SK-N-SH (cell line): ENCODE measurements at regions not wholly inside any gene's neighbourhood (a gene's known extent, or its start where the extent isn't known, plus 50 kb on each side); places are given as distances from the start of the nearest gene placed in this dataset.

ENCODE experiments used
- CTCF ChIA-PET: fragments of 300-600, 350-600 bp; formaldehyde crosslinking; extraction: SDS; loops from one replicate; lab custom pipeline; 2021; lab: Yijun Ruan, JAX
- POLR2A ChIA-PET: fragments of 350-600 bp; sonication (Branson Sonifier 250); formaldehyde crosslinking; extraction: SDS; loops from one replicate; lab custom pipeline; 2020; ENCODE audit warnings: antibody characterized with exemption, inconsistent platforms; lab: Yijun Ruan, JAX
- DNase-seq: peaks from one replicate; pipeline ENCODE4 v3.0.0; 2012
- H2AFZ ChIP-seq: fragments of 200-600 bp; sonication (generic); 2 replicates; pipeline ENCODE4 v1.8.1; 2016; ENCODE audit warnings: antibody characterized with exemption, mild to moderate bottlenecking, low read depth
- H3F3A ChIP-seq: fragments of 200-600 bp; sonication (generic); replicated peaks from 2 replicates; pipeline ENCODE3; 2016; ENCODE audit warnings: antibody characterized with exemption, mild to moderate bottlenecking; ENCODE audit not compliant: insufficient read depth
- H3K27ac ChIP-seq, 2 experiments: fragments of 200-500 bp in 1 of 2; fragments of 200-600 bp in 1 of 2; sonication (Bioruptor generic) in 1 of 2; sonication (generic), shearing (Covaris generic) in 1 of 2; 2 replicates each; pipeline versions ENCODE4 v1.5.1 to v1.6.1; 2014 to 2016; ENCODE audit warnings: low read depth in 2 of 2, inconsistent platforms in 1 of 2, low read length in 1 of 2, mild to moderate bottlenecking in 1 of 2, mixed read lengths in 1 of 2
- H3K27me3 ChIP-seq: fragments of 200-600 bp; sonication (generic), shearing (Covaris generic); 2 replicates; pipeline ENCODE4 v1.6.1; 2016; ENCODE audit warnings: mixed run types; ENCODE audit not compliant: insufficient read depth
- H3K36me3 ChIP-seq, 2 experiments: fragments of 200-500 bp in 1 of 2; fragments of 200-600 bp in 1 of 2; sonication (Bioruptor generic) in 1 of 2; sonication (generic) in 1 of 2; replicated peaks in 1 of 2; 2 replicates each; pipeline versions ENCODE3 to v1.5.1; 2014 to 2016; ENCODE audit warnings: low read length in 1 of 2, mild to moderate bottlenecking in 1 of 2; ENCODE audit not compliant: insufficient read depth in 2 of 2, control insufficient read depth in 1 of 2
- H3K4me1 ChIP-seq, 2 experiments: fragments of 200-500 bp in 1 of 2; fragments of 200-600 bp in 1 of 2; sonication (Bioruptor generic) in 1 of 2; sonication (generic), shearing (Covaris generic) in 1 of 2; 2 replicates each; pipeline versions ENCODE4 v1.5.1 to v1.6.1; 2014 to 2016; ENCODE audit warnings: low read depth in 1 of 2, low read length in 1 of 2, mixed run types in 1 of 2; ENCODE audit not compliant: insufficient read depth in 2 of 2, control insufficient read depth in 1 of 2
- H3K4me2 ChIP-seq: fragments of 200-600 bp; sonication (generic), shearing (Covaris generic); 2 replicates; pipeline ENCODE4 v1.6.1; 2017; ENCODE audit warnings: mixed run types
- H3K4me3 ChIP-seq, 2 experiments: fragments of 200-500 bp in 1 of 2; fragments of 200-600 bp in 1 of 2; sonication (Bioruptor generic) in 1 of 2; sonication (generic), shearing (Covaris generic) in 1 of 2; 2 replicates each; pipeline versions ENCODE4 v1.5.1 to v1.8.1; 2014 to 2016; ENCODE audit warnings: low read depth in 2 of 2, inconsistent platforms in 1 of 2, low read length in 1 of 2, mild to moderate bottlenecking in 1 of 2, mixed read lengths in 1 of 2, moderate library complexity in 1 of 2
- H3K79me2 ChIP-seq: fragments of 200-600 bp; sonication (generic); 2 replicates; pipeline ENCODE4 v1.8.1; 2017; ENCODE audit warnings: mild to moderate bottlenecking; ENCODE audit not compliant: insufficient read depth
- H3K9ac ChIP-seq: fragments of 200-600 bp; sonication (generic); 2 replicates; pipeline ENCODE4 v1.6.1; 2017; ENCODE audit warnings: mixed run types
- H3K9me2 ChIP-seq: fragments of 200-600 bp; sonication (generic); 2 replicates; pipeline ENCODE4 v1.6.1; 2017; ENCODE audit warnings: mixed run types
- H3K9me3 ChIP-seq: fragments of 200-600 bp; sonication (generic); 2 replicates; pipeline ENCODE4 v1.6.1; 2017; ENCODE audit warnings: mixed run types, mild to moderate bottlenecking, moderate library complexity
- H4K20me1 ChIP-seq: fragments of 200-600 bp; sonication (generic); 2 replicates; pipeline ENCODE4 v1.6.1; 2017; ENCODE audit warnings: mild to moderate bottlenecking, mixed run types; ENCODE audit not compliant: insufficient read depth
- ELF1 ChIP-seq: IDR thresholded peaks from 2 replicates; pipeline ENCODE4 v1.4.0; 2012
- EZH2phosphoT487 ChIP-seq: fragments of 200-600 bp; sonication (generic); IDR thresholded peaks from 2 replicates; pipeline ENCODE4 v1.6.1; 2017; ENCODE audit warnings: low read depth, mixed run types, mild to moderate bottlenecking, antibody characterized with exemption, moderate library complexity, borderline replicate concordance
- FOSL2 ChIP-seq: IDR thresholded peaks from 2 replicates; pipeline ENCODE4 v1.4.0; 2012; ENCODE audit warnings: low read depth, mild to moderate bottlenecking, moderate library complexity, borderline replicate concordance
- IRF3 ChIP-seq: fragments of 150-350 bp; IDR thresholded peaks from 2 replicates; pipeline ENCODE4 v1.6.1; 2016; ENCODE audit warnings: mild to moderate bottlenecking, low read depth, low read length
- MEF2A ChIP-seq: IDR thresholded peaks from 2 replicates; pipeline ENCODE4 v1.4.0; 2012; ENCODE audit warnings: low read depth, borderline replicate concordance
- RAD21 ChIP-seq: IDR thresholded peaks from 2 replicates; pipeline ENCODE4 v1.6.1; 2012; ENCODE audit warnings: mild to moderate bottlenecking, low read length
- RXRA ChIP-seq: IDR thresholded peaks from 2 replicates; pipeline ENCODE4 v1.4.0; 2012; ENCODE audit warnings: low read depth, mild to moderate bottlenecking, borderline replicate concordance
- SMC3 ChIP-seq: IDR thresholded peaks from 2 replicates; pipeline ENCODE4 v1.6.1; 2012; ENCODE audit warnings: low read depth, low read length, improper control_type of control experiment
- TAF1 ChIP-seq: IDR thresholded peaks from 2 replicates; pipeline ENCODE4 v1.6.1; 2012; ENCODE audit warnings: low read depth, mild to moderate bottlenecking, low read length, moderate library complexity, borderline replicate concordance
- TCF12 ChIP-seq: IDR thresholded peaks from 2 replicates; pipeline ENCODE4 v1.4.0; 2012
- TEAD4 ChIP-seq: IDR thresholded peaks from 2 replicates; pipeline ENCODE4 v1.4.0; 2012; ENCODE audit warnings: mild to moderate bottlenecking, borderline replicate concordance; ENCODE audit not compliant: insufficient read depth
- USF1 ChIP-seq: IDR thresholded peaks from 2 replicates; pipeline ENCODE4 v1.4.0; 2012; ENCODE audit warnings: low read depth, borderline replicate concordance
- WGBS: methylation state at CpG from one replicate; pipeline ENCODE4 v1.1.6; 2017; ENCODE audit warnings: low lambda C conversion rate; 5-methylcytosine and 5-hydroxymethylcytosine counted together
- TF ChIP-seq, protein P1 (sequence below): fragments of 150-350 bp; IDR thresholded peaks from 2 replicates; pipeline ENCODE4 v1.6.1; 2017; ENCODE audit warnings: antibody characterized with exemption, low read length, low read depth, borderline replicate concordance
- TF ChIP-seq, protein P2 (sequence below): fragments of 200-600 bp; sonication (generic); IDR thresholded peaks from 2 replicates; pipeline ENCODE4 v1.6.1; 2017; ENCODE audit warnings: antibody characterized with exemption, mild to moderate bottlenecking, moderate library complexity
- TF ChIP-seq, protein P3 (sequence below): IDR thresholded peaks from 2 replicates; pipeline ENCODE4; 2012
- TF ChIP-seq, protein P4 (sequence below): IDR thresholded peaks from 2 replicates; pipeline ENCODE4 v1.4.0; 2012; ENCODE audit warnings: low read depth

DNA sequence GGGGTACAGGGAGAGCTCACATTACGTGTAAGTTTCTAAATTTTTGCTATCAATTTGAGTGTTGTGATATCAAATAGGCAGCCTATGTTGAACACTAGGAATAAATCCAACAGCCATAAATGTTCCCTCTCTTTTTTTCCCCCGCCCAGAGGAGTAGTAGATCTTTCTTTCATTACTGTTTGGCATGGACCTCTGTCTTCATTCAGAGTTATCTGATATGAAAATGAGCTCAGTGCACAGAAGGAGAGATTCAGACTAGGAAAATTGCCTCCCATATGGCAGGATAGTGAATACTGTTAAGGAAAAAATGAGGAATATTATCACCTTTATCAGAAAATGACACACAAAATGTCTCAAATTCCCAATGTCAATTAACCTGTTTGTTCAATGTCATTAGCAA, 110.0 kb upstream of the EYS start:
- H3K9ac ChIP-seq = no peak overlapping the region
- WGBS = 20% methylated on average over 2 of the region's 2 CpGs
- no peaks in the 10 kb centered on the region for H3F3A ChIP-seq
- no peaks in the 10 kb centered on the region for H3K4me1 ChIP-seq
- POLR2A ChIA-PET = no interaction called here
- no peaks in the 10 kb centered on the region for H3K9me3 ChIP-seq
- TF ChIP-seq MEF2A (no peak), RXRA (no peak), RAD21 (no peak), FOSL2 (no peak), EZH2phosphoT487 (no peak), SMC3 (no peak)
- TF ChIP-seq, protein P1, sequence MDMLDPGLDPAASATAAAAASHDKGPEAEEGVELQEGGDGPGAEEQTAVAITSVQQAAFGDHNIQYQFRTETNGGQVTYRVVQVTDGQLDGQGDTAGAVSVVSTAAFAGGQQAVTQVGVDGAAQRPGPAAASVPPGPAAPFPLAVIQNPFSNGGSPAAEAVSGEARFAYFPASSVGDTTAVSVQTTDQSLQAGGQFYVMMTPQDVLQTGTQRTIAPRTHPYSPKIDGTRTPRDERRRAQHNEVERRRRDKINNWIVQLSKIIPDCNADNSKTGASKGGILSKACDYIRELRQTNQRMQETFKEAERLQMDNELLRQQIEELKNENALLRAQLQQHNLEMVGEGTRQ = no peak
- TF ChIP-seq, protein P2, sequence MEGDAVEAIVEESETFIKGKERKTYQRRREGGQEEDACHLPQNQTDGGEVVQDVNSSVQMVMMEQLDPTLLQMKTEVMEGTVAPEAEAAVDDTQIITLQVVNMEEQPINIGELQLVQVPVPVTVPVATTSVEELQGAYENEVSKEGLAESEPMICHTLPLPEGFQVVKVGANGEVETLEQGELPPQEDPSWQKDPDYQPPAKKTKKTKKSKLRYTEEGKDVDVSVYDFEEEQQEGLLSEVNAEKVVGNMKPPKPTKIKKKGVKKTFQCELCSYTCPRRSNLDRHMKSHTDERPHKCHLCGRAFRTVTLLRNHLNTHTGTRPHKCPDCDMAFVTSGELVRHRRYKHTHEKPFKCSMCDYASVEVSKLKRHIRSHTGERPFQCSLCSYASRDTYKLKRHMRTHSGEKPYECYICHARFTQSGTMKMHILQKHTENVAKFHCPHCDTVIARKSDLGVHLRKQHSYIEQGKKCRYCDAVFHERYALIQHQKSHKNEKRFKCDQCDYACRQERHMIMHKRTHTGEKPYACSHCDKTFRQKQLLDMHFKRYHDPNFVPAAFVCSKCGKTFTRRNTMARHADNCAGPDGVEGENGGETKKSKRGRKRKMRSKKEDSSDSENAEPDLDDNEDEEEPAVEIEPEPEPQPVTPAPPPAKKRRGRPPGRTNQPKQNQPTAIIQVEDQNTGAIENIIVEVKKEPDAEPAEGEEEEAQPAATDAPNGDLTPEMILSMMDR = no peak
- TF ChIP-seq, protein P3, sequence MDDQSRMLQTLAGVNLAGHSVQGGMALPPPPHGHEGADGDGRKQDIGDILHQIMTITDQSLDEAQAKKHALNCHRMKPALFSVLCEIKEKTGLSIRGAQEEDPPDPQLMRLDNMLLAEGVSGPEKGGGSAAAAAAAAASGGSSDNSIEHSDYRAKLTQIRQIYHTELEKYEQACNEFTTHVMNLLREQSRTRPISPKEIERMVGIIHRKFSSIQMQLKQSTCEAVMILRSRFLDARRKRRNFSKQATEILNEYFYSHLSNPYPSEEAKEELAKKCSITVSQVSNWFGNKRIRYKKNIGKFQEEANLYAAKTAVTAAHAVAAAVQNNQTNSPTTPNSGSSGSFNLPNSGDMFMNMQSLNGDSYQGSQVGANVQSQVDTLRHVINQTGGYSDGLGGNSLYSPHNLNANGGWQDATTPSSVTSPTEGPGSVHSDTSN = no peak
- TF ChIP-seq, all 33 proteins: peak for 0
- CTCF ChIA-PET = no interaction called here
- Histone ChIP-seq H2AFZ (no peak overlapping the region), H3K27ac (no peak overlapping the region), H3K36me3 (no peaks in the 10 kb centered on the region), H3K79me2 (no peaks in the 10 kb centered on the region), H3K4me3 (no peak overlapping the region), H3K9me2 (no peaks in the 10 kb centered on the region), H4K20me1 (no peaks in the 10 kb centered on the region), H3K4me2 (no peak overlapping the region), H3K27me3 (no peaks in the 10 kb centered on the region)
- DNase-seq = no peak

DNA sequence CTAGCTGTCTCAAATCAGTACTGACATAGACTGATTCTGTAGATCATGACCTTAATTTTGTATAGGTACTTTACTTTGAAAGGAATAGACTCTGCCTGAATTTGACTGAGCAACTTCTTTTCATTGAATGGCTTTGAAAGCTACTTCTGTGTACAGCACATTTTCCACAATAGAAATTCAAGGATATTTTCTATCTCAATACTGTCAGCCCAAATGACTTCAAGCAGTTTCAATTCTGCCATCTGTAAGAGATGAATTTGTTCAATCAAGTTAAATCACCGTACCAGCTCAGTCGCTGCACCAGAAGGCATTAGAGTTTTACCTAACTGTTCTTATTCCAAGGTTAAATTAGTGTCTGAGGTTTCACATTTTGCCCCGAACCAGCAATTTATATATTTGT, 107.0 kb upstream of the EYS start:
- H3K27ac ChIP-seq = no peak overlapping the region
- CTCF ChIA-PET = interaction anchor here (2.3 kb wide), 1 partner anchor 14 kb away, joined by 5 read pairs; no protein-coding TSS in a partner anchor
- H3K4me2 ChIP-seq = no peak overlapping the region
- no peaks in the 10 kb centered on the region for H3K36me3 ChIP-seq
- no peaks in the 10 kb centered on the region for H3K4me1 ChIP-seq
- no peaks in the 10 kb centered on the region for H3K9me2 ChIP-seq
- no peak overlapping the region for H2AFZ ChIP-seq
- no peaks in the 10 kb centered on the region for H3K79me2 ChIP-seq
- no peaks in the 10 kb centered on the region for H3F3A ChIP-seq
- no peaks in the 10 kb centered on the region for H3K9me3 ChIP-seq
- TF ChIP-seq FOSL2 (no peak), TEAD4 (no peak), EZH2phosphoT487 (no peak), SMC3 (no peak), IRF3 (no peak), USF1 (no peak), TAF1 (no peak), TCF12 (no peak), ELF1 (no peak)
- TF ChIP-seq, protein P2 = no peak
- TF ChIP-seq, protein P3 = no peak
- TF ChIP-seq, protein P4, sequence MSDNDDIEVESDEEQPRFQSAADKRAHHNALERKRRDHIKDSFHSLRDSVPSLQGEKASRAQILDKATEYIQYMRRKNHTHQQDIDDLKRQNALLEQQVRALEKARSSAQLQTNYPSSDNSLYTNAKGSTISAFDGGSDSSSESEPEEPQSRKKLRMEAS = no peak
- WGBS = 42% methylated on average over 3 of the region's 3 CpGs
- H3K27me3 ChIP-seq = no peaks in the 10 kb centered on the region
- DNase-seq = no peak
- no peak overlapping the region for H3K9ac ChIP-seq
- POLR2A ChIA-PET = no interaction called here
- no peaks in the 10 kb centered on the region for H4K20me1 ChIP-seq
- H3K4me3 ChIP-seq = no peak overlapping the region
